ENCODE measurements at regions not wholly inside any gene's neighbourhood (a gene's known extent, or its start where the extent isn't known, plus 50 kb on each side); places are given as distances from the start of the nearest gene placed in this dataset.
"Not testable (repeated sequence)": the region's sequence is repeated elsewhere in the genome, so short reads cannot be mapped to it uniquely, and the experiment has no call there.

DNA sequence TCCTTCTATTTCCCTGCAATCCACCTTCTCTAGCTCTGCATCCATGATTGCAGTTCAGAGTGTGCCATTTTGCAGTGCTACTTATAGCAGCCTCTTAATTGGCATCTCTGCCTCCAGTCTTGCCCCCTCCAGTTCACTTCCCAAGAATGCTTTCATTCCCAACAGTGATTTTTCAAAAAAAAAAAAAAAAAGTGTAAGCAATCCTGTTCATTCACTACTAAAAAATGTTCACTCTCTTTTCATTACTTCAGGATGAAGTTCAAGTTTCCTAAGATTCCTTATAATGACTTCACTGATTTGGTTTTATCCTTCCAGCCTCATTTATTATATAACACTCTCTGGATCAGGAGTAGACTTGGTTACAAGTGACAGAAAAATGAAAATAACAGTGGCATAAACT is 124.7 kb upstream of the LNX1 start:
- DNase-seq = no peak

GRCh38 chr4:53714236-53715140 is 123.2 kb upstream of the LNX1 start:
- no peak for DNase-seq

- DNase-seq = no peak
Measured at GRCh38 chr4:53713767-53714166, 122.5 kb upstream of the LNX1 start.

GRCh38 chr4:53713296-53713695 is 122.0 kb upstream of the LNX1 start:
- no peak for DNase-seq

GRCh38 chr4:53712408-53713020 is 121.2 kb upstream of the LNX1 start:
- no peak for DNase-seq

GRCh38 chr4:53711926-53712325 is 120.6 kb upstream of the LNX1 start:
- peak in 1 of 2 donors; percentile 16 for DNase-seq

GRCh38 chr4:53709693-53710092 is 118.4 kb upstream of the LNX1 start:
- DNase-seq = no peak

GRCh38 chr4:53707491-53707890 is 116.2 kb upstream of the LNX1 start:
- DNase-seq = no peak

DNA sequence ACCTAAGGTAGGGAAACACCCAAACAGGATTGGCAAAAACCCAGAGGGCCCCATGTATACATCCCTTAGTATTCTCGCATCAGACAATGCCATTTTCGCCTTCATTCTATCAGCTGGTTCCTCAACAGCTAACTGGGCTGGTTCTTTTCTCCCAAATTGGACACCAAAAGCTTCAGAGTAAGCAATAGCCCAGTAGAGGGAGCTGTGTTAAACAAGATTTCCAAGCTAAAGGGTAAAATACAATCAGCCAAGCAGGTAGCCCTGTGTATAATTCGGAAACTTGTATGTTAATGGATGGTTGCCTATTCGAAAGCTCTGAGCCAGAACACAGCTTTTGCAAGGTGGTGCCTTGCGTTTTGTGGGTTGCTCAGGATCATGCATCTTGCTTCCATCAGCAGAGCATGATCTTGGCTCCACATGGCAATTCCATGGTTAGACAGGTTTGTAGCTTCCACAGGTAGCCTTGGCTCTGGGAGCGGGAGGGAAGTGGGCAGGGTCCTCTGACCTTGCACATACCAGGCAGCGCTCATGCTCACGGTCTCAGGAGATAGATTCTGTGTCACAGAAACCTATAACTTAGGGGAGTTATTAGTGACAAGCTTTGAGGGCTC is 115.2 kb upstream of the LNX1 start:
- peak; percentile 23 to 44 for DNase-seq

GRCh38 chr4:53705972-53706371 is 114.7 kb upstream of the LNX1 start:
- no peak for DNase-seq

- DNase-seq = no peak
Measured at GRCh38 chr4:53705151-53705764, 114.0 kb upstream of the LNX1 start.

DNA sequence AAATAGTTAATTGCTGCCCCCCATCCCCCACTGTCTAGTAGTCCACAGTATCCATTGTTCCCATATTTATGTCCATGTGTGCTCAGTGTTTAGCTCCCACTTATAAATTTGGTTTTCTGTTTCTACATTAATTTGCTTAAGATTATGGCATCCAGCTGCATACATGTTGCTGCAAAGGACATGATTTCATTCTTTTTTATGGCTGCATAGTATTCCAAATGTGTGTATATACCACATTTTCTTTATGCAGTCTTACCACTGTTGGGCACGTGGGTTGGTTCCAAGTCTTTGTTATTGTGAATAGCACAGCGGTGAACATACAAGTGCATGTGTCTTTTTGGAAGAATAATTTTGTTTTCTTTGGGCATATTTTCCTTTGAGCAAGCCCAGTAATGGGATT is 113.0 kb upstream of the LNX1 start:
- no peak for DNase-seq

DNA sequence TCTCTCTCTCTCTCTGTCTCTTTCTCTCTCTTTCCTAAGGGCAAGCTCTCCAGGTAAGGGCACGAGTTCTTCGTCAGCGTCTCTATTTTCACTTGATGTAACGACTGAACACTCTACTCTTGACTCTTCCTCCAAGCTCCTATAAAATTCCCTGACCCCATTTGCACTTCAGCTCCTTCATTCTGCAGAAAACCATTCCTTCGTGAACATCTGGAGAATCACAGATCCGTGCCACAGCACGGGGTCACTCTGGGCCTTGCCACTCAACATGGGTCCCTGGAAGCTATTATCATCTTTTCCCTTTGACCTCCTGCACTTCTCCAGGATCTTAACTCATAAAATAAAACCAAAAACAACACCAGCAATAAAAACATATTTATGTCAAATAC is 112.0 kb upstream of the LNX1 start:
- DNase-seq = peak in 1 of 2 donors; percentile 11

- peak; percentile 75 to 76 for DNase-seq
Measured at GRCh38 chr4:53702334-53703266, 111.3 kb upstream of the LNX1 start.

- DNase-seq = not testable (repeated sequence)
Measured at GRCh38 chr4:53701260-53701659, 110.0 kb upstream of the LNX1 start.

DNA sequence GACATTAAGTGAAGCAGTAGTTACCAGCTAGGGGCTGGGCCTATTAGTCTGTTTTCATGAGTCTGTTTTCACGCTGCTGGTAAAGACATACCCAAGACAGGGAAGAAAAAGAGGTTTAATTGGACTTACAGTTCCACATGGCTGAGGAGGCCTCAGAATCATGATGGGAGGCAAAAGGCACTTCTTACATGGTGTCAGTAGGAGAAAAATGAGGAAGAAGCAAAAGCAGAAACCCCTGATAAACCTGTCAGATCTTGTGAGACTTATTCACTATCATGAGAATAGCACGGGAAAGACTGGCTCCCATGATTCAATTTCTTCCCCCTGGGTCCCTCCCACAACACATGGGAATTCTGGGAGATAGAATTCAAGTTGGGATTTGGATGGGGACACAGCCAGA is 108.0 kb upstream of the LNX1 start:
- DNase-seq = not testable (repeated sequence)

DNA sequence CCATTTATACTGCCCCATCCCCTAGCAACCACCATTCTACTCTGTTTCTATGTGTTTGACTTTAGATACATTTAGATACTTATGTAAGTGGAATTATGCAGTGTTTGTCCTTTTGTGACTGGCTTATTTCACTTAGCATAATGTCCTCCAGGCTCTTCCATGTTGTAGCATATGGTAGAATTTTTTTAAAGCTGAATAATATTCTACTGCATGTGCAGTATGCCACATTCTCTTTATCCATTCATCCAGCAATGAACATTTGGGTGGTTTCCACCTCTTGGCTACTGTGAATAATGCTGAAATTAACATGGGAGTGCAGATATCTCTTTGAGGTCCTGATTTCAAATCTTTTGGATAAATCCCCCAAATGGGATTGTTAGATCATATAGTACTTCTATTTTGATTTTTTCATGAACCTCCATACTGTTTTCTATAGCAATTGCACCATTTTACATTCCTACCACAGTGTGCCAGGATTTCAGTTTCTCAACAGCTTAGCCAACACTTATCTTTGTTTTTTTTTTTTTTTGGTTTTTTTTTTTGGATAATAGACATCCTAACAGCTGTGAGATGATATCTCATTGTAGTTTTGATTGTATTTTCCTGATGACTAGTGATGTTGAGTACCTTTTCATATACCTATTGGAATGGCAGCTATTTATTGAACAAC is 105.9 kb upstream of the LNX1 start:
- no peak for DNase-seq

DNA sequence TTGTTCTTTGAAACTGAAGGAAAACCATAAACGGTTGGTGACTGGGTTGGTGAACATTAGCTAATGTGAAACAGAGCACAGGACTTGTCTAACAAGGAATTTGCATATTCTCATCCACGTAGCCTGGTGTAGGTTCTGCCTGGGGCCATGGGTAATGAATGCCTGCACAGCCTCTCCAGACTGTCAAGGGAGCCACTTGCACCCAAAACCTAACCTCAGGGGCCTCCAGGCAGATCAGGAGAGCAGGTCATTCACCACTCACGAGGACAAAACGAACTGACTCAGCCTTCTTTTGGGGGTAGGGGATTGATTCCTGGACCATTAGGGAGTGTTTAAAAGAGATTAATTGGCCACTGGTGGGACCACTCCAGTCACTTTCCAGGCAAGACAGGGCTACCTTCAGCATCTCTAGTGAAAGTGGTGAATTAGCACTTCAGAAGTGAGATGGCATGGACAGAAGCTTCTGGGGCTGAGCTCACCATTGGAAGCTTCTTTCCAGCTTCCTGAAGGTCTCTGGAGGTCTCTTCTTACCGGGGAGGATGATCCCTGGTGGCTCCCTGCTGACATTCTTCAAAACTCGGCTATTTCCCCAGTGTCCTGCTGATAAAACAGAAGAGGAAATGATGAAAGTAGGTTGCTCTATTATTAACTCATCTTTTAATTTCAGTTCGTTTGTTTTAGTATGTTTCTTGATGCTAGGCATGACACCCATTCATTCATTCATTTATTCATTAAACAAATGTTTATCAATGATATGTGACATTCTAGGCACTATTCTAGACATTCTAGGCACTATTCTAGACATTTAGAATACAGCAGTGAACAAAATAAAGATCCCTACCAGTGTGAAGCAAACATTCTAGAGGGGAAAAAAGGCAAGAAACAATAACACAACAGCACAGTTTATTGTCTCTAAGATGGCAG is 104.5 kb upstream of the LNX1 start:
- DNase-seq = no peak

- no peak for DNase-seq
Measured at GRCh38 chr4:53694666-53695065, 103.4 kb upstream of the LNX1 start.

DNA sequence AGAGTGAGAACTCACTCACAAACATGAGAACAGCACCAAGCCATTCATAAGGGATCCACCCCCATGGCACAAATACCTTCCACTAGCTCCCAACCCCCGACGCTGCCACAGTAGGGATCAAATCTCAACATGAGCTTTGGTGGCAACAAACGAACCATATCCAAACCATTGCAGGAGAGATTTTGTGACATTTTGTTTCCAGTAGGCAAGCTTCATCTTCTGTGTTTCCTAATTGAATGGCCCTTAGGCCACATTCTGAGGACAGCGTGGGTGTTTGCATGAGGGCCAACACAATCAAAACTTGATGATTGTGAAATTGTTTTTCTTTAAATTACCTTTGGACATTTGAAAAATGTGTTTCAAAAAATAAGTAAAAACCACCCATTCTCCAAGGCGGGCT is 102.6 kb upstream of the LNX1 start:
- no peak for DNase-seq

Measured in right lung (tissue), 2 donors.